DND-41 (cell line): ENCODE measurements at regions not wholly inside any gene's neighbourhood (a gene's known extent, or its start where the extent isn't known, plus 50 kb on each side); places are given as distances from the start of the nearest gene placed in this dataset.

Experiments
- ATAC-seq: fragments of 200-7000 bp; cut with Tn5 transposase; 3 replicates; pipeline ENCODE4 v1.9.1; 2021; ENCODE audit warnings: low read depth; ENCODE audit not compliant: insufficient read depth
- DNase-seq: peaks from one replicate; pipeline ENCODE4 v3.0.0-alpha.2; 2020
- H2AFZ ChIP-seq: 2 replicates; pipeline ENCODE4 v1.6.0; 2012; ENCODE audit warnings: low read depth, low read length
- H3K27ac ChIP-seq: 2 replicates; pipeline ENCODE4 v1.5.1; 2012; ENCODE audit warnings: low read length, inconsistent platforms
- H3K27me3 ChIP-seq: fragments of 200-600 bp; sonication (generic); 2 replicates; pipeline ENCODE4 v1.6.0; 2012; ENCODE audit warnings: low read length, mild to moderate bottlenecking, inconsistent platforms; ENCODE audit not compliant: insufficient read depth, poor library complexity
- H3K36me3 ChIP-seq: 2 replicates; pipeline ENCODE4 v1.5.1; 2012; ENCODE audit warnings: low read length, inconsistent platforms; ENCODE audit not compliant: insufficient read depth
- H3K4me1 ChIP-seq: 2 replicates; pipeline ENCODE4 v1.5.1; 2012; ENCODE audit warnings: mild to moderate bottlenecking, low read length; ENCODE audit not compliant: insufficient read depth
- H3K4me2 ChIP-seq: 2 replicates; pipeline ENCODE4 v1.6.0; 2012; ENCODE audit warnings: mild to moderate bottlenecking, moderate library complexity, low read length, inconsistent platforms; ENCODE audit not compliant: insufficient read depth
- H3K4me3 ChIP-seq, 2 experiments: fragments of 200-600 bp in 1 of 2; shearing (Covaris generic) in 1 of 2; 2 replicates each; pipeline ENCODE4 v1.5.1; 2012 to 2016; ENCODE audit warnings: inconsistent platforms in 2 of 2, low read length in 2 of 2, mild to moderate bottlenecking in 2 of 2, low read depth in 1 of 2, moderate library complexity in 1 of 2
- H3K79me2 ChIP-seq: 2 replicates; pipeline ENCODE4 v1.6.0; 2012; ENCODE audit warnings: low read length, inconsistent platforms; ENCODE audit not compliant: insufficient read depth
- H3K9ac ChIP-seq: 2 replicates; pipeline ENCODE4 v1.6.0; 2012; ENCODE audit warnings: low read depth, mild to moderate bottlenecking, inconsistent platforms, low read length, moderate library complexity
- H3K9me3 ChIP-seq: 2 replicates; pipeline ENCODE4 v1.5.1; 2012; ENCODE audit warnings: low read length, moderate library complexity, mild to moderate bottlenecking, inconsistent platforms; ENCODE audit not compliant: insufficient read depth, severe bottlenecking
- H4K20me1 ChIP-seq: 2 replicates; pipeline ENCODE4 v1.6.0; 2012; ENCODE audit warnings: low read length; ENCODE audit not compliant: insufficient read depth
- EZH2 ChIP-seq: IDR thresholded peaks from 3 replicates; pipeline ENCODE4 v1.6.1; 2012; ENCODE audit warnings: borderline replicate concordance, low read depth, mild to moderate bottlenecking, moderate library complexity, low read length, inconsistent platforms; ENCODE audit not compliant: severe bottlenecking
- TF ChIP-seq, protein P1 (sequence below): IDR thresholded peaks from 2 replicates; pipeline ENCODE4 v1.5.1; 2012; ENCODE audit warnings: borderline replicate concordance, low read length, moderate library complexity, mild to moderate bottlenecking; ENCODE audit not compliant: poor library complexity, severe bottlenecking; ENCODE audit errors: extremely low read depth

DNA sequence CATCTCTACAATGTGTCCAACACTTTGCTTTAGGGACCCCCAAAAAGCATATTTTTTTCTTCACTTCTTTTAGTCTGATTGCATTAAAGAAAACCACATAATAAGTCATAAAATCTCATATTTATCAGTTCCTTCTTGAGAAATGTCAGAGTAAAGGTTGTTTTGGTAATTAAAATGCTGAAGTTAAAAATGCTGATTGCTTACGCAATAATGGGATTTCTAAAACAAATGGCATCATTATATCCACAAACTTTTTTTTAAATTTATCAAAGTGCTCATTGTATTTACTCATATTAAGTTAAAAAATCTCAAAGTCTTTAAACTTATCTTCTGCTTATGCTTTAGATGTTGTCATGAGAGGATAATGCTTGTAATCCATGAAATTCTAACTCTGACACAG is 737.2 kb upstream of the ARGLU1 start:
- Histone ChIP-seq H3K9me3 (no peaks in the 10 kb centered on the region), H4K20me1 (no peaks in the 10 kb centered on the region), H3K4me2 (no peak overlapping the region), H2AFZ (no peak overlapping the region), H3K4me3 (no peak overlapping the region), H3K27ac (no peak overlapping the region), H3K36me3 (no peaks in the 10 kb centered on the region), H3K27me3 (no peaks in the 10 kb centered on the region), H3K9ac (no peak overlapping the region), H3K79me2 (no peaks in the 10 kb centered on the region), H3K4me1 (no peaks in the 10 kb centered on the region)
- TF ChIP-seq, protein P1, sequence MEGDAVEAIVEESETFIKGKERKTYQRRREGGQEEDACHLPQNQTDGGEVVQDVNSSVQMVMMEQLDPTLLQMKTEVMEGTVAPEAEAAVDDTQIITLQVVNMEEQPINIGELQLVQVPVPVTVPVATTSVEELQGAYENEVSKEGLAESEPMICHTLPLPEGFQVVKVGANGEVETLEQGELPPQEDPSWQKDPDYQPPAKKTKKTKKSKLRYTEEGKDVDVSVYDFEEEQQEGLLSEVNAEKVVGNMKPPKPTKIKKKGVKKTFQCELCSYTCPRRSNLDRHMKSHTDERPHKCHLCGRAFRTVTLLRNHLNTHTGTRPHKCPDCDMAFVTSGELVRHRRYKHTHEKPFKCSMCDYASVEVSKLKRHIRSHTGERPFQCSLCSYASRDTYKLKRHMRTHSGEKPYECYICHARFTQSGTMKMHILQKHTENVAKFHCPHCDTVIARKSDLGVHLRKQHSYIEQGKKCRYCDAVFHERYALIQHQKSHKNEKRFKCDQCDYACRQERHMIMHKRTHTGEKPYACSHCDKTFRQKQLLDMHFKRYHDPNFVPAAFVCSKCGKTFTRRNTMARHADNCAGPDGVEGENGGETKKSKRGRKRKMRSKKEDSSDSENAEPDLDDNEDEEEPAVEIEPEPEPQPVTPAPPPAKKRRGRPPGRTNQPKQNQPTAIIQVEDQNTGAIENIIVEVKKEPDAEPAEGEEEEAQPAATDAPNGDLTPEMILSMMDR, result no peak
- no peak for TF ChIP-seq EZH2
- DNase-seq, result no peak
- no peak for ATAC-seq

GRCh38 chr13:107301724-107302374 is 733.9 kb upstream of the ARGLU1 start:
- H3K27ac ChIP-seq, result no peak overlapping the region

DNA sequence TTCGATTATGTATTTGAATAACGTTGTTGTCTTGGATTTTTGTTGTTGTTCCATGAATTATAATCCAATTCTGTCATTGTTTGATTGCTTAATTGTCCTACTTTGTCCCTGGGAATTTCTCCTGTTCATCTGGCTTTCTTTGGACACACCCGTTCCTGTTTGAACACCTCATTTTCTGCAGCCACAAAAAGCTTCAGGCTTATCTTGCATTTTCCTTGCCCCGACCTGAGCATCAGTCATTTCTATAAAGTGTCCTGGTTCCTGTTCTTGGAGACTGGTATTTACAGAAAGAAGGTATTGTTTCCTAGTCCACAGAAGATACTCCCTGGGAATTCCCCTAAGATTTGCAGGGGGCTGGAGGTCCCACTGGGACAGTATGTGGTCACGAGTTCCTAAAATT is 731.8 kb upstream of the ARGLU1 start:
- no peaks in the 10 kb centered on the region for H3K27me3 ChIP-seq
- no peaks in the 10 kb centered on the region for H3K9me3 ChIP-seq
- H2AFZ ChIP-seq, result no peak overlapping the region
- no peaks in the 10 kb centered on the region for H3K79me2 ChIP-seq
- no peaks in the 10 kb centered on the region for H3K4me1 ChIP-seq
- no peaks in the 10 kb centered on the region for H4K20me1 ChIP-seq
- no peak for DNase-seq
- no peak for TF ChIP-seq EZH2
- H3K4me2 ChIP-seq, result no peak overlapping the region
- no peak overlapping the region for H3K9ac ChIP-seq
- no peak overlapping the region for H3K4me3 ChIP-seq
- ATAC-seq, result no peak
- no peaks in the 10 kb centered on the region for H3K36me3 ChIP-seq
- no peak overlapping the region for H3K27ac ChIP-seq

More at GRCh38 chr13:107301724-107302374, 733.9 kb upstream of the ARGLU1 start:
- Histone ChIP-seq H3K36me3 (no peaks in the 10 kb centered on the region), H3K9ac (no peak overlapping the region), H3K4me1 (no peaks in the 10 kb centered on the region), H2AFZ (no peak overlapping the region), H3K9me3 (no peaks in the 10 kb centered on the region), H4K20me1 (no peaks in the 10 kb centered on the region), H3K27me3 (no peaks in the 10 kb centered on the region), H3K4me3 (no peak overlapping the region), H3K79me2 (no peaks in the 10 kb centered on the region), H3K4me2 (no peak overlapping the region)
- TF ChIP-seq, protein P1, result no peak
- TF ChIP-seq EZH2, result no peak
- DNase-seq (no peak), ATAC-seq (no peak)

GRCh38 chr13:107296804-107297203 is 728.9 kb upstream of the ARGLU1 start:
- Histone ChIP-seq H3K4me1 (no peaks in the 10 kb centered on the region), H3K27me3 (no peaks in the 10 kb centered on the region), H3K9ac (no peak overlapping the region), H3K4me2 (no peak overlapping the region), H3K36me3 (no peaks in the 10 kb centered on the region), H3K79me2 (no peaks in the 10 kb centered on the region), H3K4me3 (no peak overlapping the region), H3K27ac (no peak overlapping the region), H3K9me3 (no peaks in the 10 kb centered on the region), H4K20me1 (no peaks in the 10 kb centered on the region), H2AFZ (no peak overlapping the region)
- ATAC-seq, result no peak
- TF ChIP-seq EZH2, result no peak
- no peak for DNase-seq
